CD14-positive monocyte (primary cell): ENCODE measurements at regions not wholly inside any gene's neighbourhood (a gene's known extent, or its start where the extent isn't known, plus 50 kb on each side); places are given as distances from the start of the nearest gene placed in this dataset.

Source experiments
- DNase-seq, 3 donors: peaks; one replicate each; pipeline ENCODE4 v3.0.0-alpha.2; 2011 to 2022
- H2AFZ ChIP-seq: 2 replicates; pipeline ENCODE4 v1.6.0; 2012; ENCODE audit warnings: mild to moderate bottlenecking, low read depth, low read length, inconsistent platforms; ENCODE audit not compliant: insufficient read depth, poor library complexity, severe bottlenecking
- H3K27ac ChIP-seq, 2 donors: 1 replicate in 1 of 2; 2 replicates in 1 of 2; pipeline ENCODE4 v1.5.1; 2012 to 2013; ENCODE audit warnings: low read length in 2 of 2, control low read depth in 1 of 2, inconsistent platforms in 1 of 2, low read depth in 1 of 2, mild to moderate bottlenecking in 1 of 2
- H3K27me3 ChIP-seq, 2 donors: one replicate each; pipeline versions ENCODE4 v1.6.0 to v1.6.1; 2011 to 2013; ENCODE audit warnings: low read length in 2 of 2; ENCODE audit not compliant: control insufficient read depth in 2 of 2, insufficient read depth in 2 of 2
- H3K36me3 ChIP-seq, 2 donors: replicated peaks in 1 of 2; 1 replicate in 1 of 2; 2 replicates in 1 of 2; pipeline versions ENCODE4 v1.5.1 to v1.6.1; 2012 to 2013; ENCODE audit warnings: low read length in 2 of 2, control low read depth in 1 of 2, inconsistent platforms in 1 of 2, mild to moderate bottlenecking in 1 of 2; ENCODE audit not compliant: insufficient read depth in 2 of 2, control insufficient read depth in 1 of 2
- H3K4me1 ChIP-seq, 2 donors: 1 replicate in 1 of 2; 2 replicates in 1 of 2; pipeline versions ENCODE4 v1.5.1 to v1.6.1; 2012 to 2013; ENCODE audit warnings: low read length in 2 of 2, control low read depth in 1 of 2, inconsistent platforms in 1 of 2, mild to moderate bottlenecking in 1 of 2, moderate library complexity in 1 of 2; ENCODE audit not compliant: insufficient read depth in 2 of 2, control insufficient read depth in 1 of 2
- H3K4me2 ChIP-seq: replicated peaks from 2 replicates; pipeline ENCODE3; 2012; ENCODE audit warnings: low read length, moderate library complexity, mild to moderate bottlenecking; ENCODE audit not compliant: poor library complexity, severe bottlenecking; ENCODE audit errors: extremely low read depth
- H3K4me3 ChIP-seq, 3 experiments: fragments of 200-600 bp in 1 of 3; sonication (generic) in 1 of 3; replicated peaks in 1 of 3; 1 replicate in 2 of 3; 2 replicates in 1 of 3; pipeline ENCODE4 v1.5.1; 2011 to 2013; ENCODE audit warnings: low read length in 3 of 3, mild to moderate bottlenecking in 3 of 3, control low read depth in 2 of 3, low read depth in 2 of 3, inconsistent platforms in 1 of 3, moderate library complexity in 1 of 3
- H3K79me2 ChIP-seq: 2 replicates; pipeline ENCODE4 v1.6.0; 2012; ENCODE audit warnings: mild to moderate bottlenecking, control low read depth, inconsistent platforms, low read length, moderate library complexity; ENCODE audit not compliant: insufficient read depth
- H3K9ac ChIP-seq: 2 replicates; pipeline ENCODE4 v1.6.0; 2017; ENCODE audit warnings: low read length, mild to moderate bottlenecking; ENCODE audit not compliant: insufficient read depth, poor library complexity, severe bottlenecking
- H3K9me3 ChIP-seq, 2 donors: replicated peaks in 1 of 2; 1 replicate in 1 of 2; 2 replicates in 1 of 2; pipeline versions ENCODE4 v1.5.1 to v1.6.1; 2012 to 2013; ENCODE audit warnings: low read length in 2 of 2, control low read depth in 1 of 2; ENCODE audit not compliant: control insufficient read depth in 1 of 2, insufficient read depth in 1 of 2
- H4K20me1 ChIP-seq: 2 replicates; pipeline ENCODE4 v1.6.0; 2012; ENCODE audit warnings: mild to moderate bottlenecking, low read length, control low read depth, moderate library complexity; ENCODE audit not compliant: insufficient read depth
- H3K27ac Mint-ChIP-seq, 7 donors: one replicate each; pipeline ENCODE4 v1.8.0; 2020; ENCODE audit warnings: mild to moderate bottlenecking in 7 of 7, mixed read lengths in 7 of 7, moderate library complexity in 6 of 7, inconsistent platforms in 2 of 7
- H3K27me3 Mint-ChIP-seq, 3 donors: one replicate each; pipeline ENCODE4 v1.8.0; 2021 to 2022; ENCODE audit warnings: low read depth in 3 of 3, mild to moderate bottlenecking in 3 of 3, mixed read lengths in 3 of 3, moderate library complexity in 3 of 3, inconsistent platforms in 1 of 3
- H3K36me3 Mint-ChIP-seq, 2 donors: one replicate each; pipeline ENCODE4 v1.8.0; 2020; ENCODE audit warnings: mixed read lengths in 2 of 2, inconsistent platforms in 1 of 2, mild to moderate bottlenecking in 1 of 2
- H3K4me1 Mint-ChIP-seq: one replicate; pipeline ENCODE4 v1.8.0; 2020; ENCODE audit warnings: mild to moderate bottlenecking, mixed read lengths
- H3K4me3 Mint-ChIP-seq, 2 donors: one replicate each; pipeline ENCODE4 v1.8.0; 2020; ENCODE audit warnings: mild to moderate bottlenecking in 2 of 2, mixed read lengths in 2 of 2, moderate library complexity in 1 of 2
- H3K9me3 Mint-ChIP-seq, 7 donors: one replicate each; pipeline ENCODE4 v1.8.0; 2020 to 2022; ENCODE audit warnings: mixed read lengths in 7 of 7, mild to moderate bottlenecking in 6 of 7, moderate library complexity in 6 of 7, inconsistent platforms in 2 of 7
- CTCF ChIP-seq: fragments of 200-600 bp; IDR thresholded peaks from one replicate; pipeline ENCODE4 v1.8.0; 2022; ENCODE audit warnings: antibody characterized with exemption, mild to moderate bottlenecking
- WGBS: methylation state at CpG from one replicate; pipeline ENCODE4 v1.1.5; 2013; ENCODE audit warnings: missing lambda C conversion rate; ENCODE audit not compliant: insufficient coverage; 5-methylcytosine and 5-hydroxymethylcytosine counted together
- intact Hi-C, 2 donors: fragments of 100-400 bp; cut with micrococcal nuclease; formaldehyde crosslinking; loops; one replicate each; pipeline versions ENCODE4 v1.15.0 to v1.15.1; 2023

GRCh38 chr7:67692425-67692824 is 695.8 kb downstream of the TYW1 start:
- Mint-ChIP-seq H3K27ac (no peak overlapping the region), H3K36me3 (no peaks in the 10 kb centered on the region)

GRCh38 chr7:67696124-67696523 is 699.5 kb downstream of the TYW1 start:
- H3K4me3 ChIP-seq = no peak overlapping the region
- H3K4me1 Mint-ChIP-seq = no peaks in the 10 kb centered on the region
- H3K27me3 Mint-ChIP-seq = peaks cover 0 to 3% (median 0%) of the 10 kb centered on the region in 3 donors
- no peaks in the 10 kb centered on the region for H3K27me3 ChIP-seq
- no peaks in the 10 kb centered on the region for H3K79me2 ChIP-seq
- H3K36me3 ChIP-seq = no peaks in the 10 kb centered on the region
- no peak overlapping the region for H3K4me3 Mint-ChIP-seq
- H3K27ac ChIP-seq = no peak overlapping the region
- no peak overlapping the region for H3K9ac ChIP-seq
- peaks cover 26 to 68% of the 10 kb centered on the region in 2 donors for H3K9me3 ChIP-seq
- no peak overlapping the region for H2AFZ ChIP-seq
- WGBS = no CpG with 5 or more reads among the region's 5 CpGs
- intact Hi-C loops = no loop called here
- H4K20me1 ChIP-seq = no peaks in the 10 kb centered on the region
- no peak overlapping the region for H3K27ac Mint-ChIP-seq
- DNase-seq = no peak
- no peaks in the 10 kb centered on the region for H3K36me3 Mint-ChIP-seq
- no peak for TF ChIP-seq CTCF
- H3K9me3 Mint-ChIP-seq = peaks cover 13 to 61% (median 32%) of the 10 kb centered on the region in 7 donors
- H3K4me1 ChIP-seq = no peaks in the 10 kb centered on the region
- no peak overlapping the region for H3K4me2 ChIP-seq

More at GRCh38 chr7:67692425-67692824, 695.8 kb downstream of the TYW1 start:
- Mint-ChIP-seq H3K27me3 (peaks cover 0 to 5% (median 0%) of the 10 kb centered on the region in 3 donors), H3K4me3 (no peak overlapping the region), H3K4me1 (no peaks in the 10 kb centered on the region), H3K9me3 (peaks cover 17 to 35% (median 27%) of the 10 kb centered on the region in 7 donors)
- Histone ChIP-seq H3K4me2 (no peak overlapping the region), H3K9me3 (peaks cover 23 to 42% of the 10 kb centered on the region in 2 donors), H3K36me3 (no peaks in the 10 kb centered on the region), H3K9ac (no peak overlapping the region), H3K4me3 (no peak overlapping the region), H2AFZ (no peak overlapping the region), H3K27me3 (no peaks in the 10 kb centered on the region), H3K79me2 (no peaks in the 10 kb centered on the region), H3K4me1 (no peaks in the 10 kb centered on the region), H4K20me1 (no peaks in the 10 kb centered on the region), H3K27ac (no peak overlapping the region)
- no CpG with 5 or more reads among the region's 4 CpGs for WGBS
- intact Hi-C loops = no loop called here
- TF ChIP-seq CTCF = no peak
- no peak for DNase-seq
